Stimulated activated CD4-positive, alpha-beta T cell treated with anti-CD3 and anti-CD28 coated beads, Interleukin-1b, Interleukin-23, amount 100 ng/mL, for 48 hours (primary cell): ENCODE measurements at regions not wholly inside any gene's neighbourhood (a gene's known extent, or its start where the extent isn't known, plus 50 kb on each side); places are given as distances from the start of the nearest gene placed in this dataset.

ENCODE experiments used
- DNase-seq: peaks from one replicate; pipeline ENCODE4 v3.0.0-alpha.2; 2020

DNA sequence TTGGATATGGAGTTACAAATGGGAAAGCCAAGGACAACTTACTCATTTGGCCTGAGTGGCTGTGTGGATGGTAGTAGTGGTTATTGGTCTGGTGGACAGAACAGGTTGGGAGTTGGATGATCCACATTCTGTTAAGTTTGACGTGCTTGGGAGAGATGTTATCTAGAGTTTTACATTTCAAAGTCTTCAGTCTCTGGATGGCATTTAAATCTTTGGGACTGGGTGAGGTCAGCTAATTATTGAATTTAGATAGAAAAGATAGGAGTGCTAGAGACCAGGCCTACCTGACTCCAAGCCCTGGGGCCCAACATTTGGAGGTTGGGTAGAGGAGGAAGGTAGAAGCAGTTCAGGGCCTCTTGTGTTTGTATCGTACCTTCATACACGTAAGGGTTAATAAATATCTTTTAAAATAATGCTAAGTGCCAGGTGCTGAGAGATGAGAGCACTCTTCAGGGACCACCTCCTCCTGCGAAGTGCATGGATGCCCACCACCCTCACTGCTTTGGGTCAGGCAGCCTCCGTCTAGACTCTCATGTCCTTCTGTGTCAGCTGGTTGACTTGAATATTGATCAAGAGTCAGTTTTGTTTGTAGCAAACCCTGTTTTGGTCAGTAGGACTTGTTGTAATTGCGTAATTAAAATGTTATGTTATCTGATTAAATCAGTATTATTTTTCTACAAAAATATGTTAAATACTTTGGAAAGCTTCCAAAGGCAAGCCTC is 460.4 kb upstream of the RGS6 start:
- no peak for DNase-seq

DNA sequence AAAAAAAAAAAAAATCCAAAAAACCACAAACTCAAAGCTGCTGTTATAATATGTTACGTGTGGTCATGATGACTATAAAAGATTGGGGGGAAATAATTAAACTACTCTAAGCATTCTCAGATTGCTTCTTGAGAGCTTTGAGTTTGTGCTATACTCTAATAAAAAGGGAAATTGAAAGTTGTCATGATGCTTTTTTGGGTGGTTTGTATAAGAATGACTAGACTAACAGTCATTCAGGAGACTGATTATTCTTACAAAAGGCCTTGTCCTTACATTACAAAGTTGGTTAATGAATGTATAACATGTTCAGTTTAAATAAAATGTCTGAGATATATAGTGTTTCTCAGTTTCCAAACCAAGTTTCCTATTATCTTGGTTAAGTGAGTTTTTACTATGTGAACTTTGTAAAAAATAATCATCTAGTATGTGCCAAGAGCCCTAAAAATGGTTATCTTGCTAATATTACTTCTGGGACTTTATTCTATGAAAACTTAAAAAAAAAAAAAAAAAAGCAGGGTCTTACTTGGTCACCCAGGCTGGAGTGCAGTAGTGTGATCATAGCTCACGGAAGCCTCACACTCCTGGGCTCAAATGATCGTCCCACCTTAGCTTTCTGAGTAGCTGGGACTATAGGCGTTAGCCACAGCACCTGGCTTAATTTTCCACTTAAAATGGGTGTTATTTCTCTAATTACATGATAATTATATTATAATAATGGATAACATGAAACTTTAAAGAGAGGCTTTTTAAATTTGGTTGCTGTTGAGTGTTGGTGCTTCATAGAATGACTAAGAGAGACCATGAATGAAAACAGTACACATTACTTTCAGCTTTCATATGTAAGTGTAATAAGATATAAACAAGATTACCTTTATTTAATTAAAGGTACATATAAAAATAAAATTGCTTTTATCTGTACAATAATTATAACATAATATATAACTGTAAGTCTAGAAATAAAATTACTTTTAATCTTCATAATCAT is 459.6 kb upstream of the RGS6 start:
- DNase-seq = no peak

DNA sequence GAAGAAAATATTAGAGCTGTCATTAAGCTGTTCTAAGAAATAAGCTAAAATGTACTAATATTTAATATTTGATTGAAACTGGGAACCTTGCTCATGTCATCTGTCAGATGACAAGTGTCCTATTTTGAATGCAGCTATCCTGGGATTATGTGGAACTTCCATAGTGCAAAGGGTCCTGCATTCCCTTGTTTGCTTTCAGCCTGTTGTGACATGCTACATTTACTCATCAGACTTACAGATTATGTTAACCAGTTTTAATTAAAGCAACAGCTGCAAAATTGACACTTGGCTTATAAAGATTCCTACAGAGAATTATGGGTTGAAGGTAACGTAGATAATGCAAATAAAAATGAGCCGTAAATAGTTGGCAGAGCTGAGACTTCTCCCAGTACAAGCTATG is 458.4 kb upstream of the RGS6 start:
- no peak for DNase-seq

DNA sequence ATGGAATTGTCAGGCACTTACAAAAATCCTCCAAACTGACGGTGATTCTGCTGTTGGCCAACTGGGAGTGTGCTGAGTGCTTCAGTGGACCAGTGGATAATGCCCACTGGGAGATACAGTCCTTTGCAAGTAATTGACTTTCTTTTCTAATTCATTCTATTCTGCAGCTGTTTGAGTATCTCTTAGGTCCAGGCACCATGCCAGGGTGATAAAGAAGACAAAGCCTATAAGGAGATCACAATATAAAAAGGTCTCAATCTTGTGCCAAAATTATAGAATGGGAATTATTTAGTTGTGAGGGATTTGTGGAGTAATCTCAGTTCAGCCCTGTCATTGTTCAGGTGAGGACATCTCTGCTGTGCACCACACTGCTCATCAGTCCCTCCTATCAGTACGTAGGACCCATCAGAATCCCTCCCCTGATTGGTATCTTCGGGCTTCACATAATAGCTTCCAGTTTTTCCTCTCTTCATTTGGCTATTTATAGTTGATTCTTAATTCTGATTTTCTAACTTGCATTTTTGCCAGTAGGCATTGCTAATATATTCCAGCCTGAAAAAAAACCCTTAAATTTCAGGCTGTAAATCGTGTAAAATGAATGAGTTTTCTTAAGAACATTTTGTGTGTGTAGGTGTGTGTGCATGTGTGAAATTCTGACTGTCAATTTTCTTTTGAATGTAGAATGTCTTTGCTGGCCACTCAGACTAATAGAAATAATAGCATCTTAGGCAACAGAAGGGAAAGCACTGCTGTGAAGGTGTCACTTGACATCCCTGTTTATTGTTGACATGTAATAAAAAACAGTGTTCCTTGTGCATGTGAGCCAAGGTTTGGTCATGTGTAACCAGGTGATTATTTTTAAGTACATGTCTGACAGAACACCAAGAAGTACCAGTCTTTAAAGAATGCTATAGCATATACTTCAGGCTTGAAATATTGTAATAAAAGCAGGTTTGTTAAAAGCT is 457.6 kb upstream of the RGS6 start:
- DNase-seq = no peak

DNA sequence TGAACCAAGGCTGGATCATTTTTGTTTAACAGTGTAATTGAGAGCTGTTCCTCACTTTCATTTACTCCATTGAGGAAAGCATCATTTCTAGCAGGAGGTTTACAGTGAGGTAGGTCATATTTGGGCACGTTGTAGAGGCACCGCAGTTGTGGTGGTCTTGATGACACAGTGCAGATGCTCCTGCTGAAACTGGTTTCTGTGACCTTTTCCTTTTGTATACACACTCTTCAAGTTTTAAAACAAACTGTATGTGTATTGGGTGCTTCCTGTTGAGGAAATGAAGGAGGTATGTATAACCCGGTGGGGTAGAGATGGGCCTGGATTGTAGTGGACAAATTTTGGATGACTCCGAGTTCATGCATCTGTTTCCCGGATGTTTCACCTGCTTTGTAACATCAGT is 456.3 kb upstream of the RGS6 start:
- DNase-seq = no peak

DNA sequence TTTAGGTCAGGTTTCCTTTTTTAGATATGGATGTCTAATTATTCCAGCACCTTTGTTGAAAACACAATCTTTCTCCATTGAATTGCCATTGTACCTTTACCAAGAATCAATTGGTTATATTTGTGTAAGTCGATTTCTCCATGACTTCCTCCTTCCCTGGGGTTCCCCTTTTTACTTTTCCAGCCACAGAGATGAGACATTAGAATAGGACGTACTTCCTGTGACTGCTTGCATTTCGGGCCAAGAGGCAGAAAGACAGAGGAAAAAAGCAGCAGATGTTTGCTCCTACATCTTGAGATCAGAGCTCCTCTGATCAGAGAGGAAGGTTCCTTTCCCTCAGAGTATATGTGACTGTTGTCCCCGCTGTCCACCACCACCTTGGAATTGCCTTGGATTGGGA is 453.7 kb upstream of the RGS6 start:
- no peak for DNase-seq

DNA sequence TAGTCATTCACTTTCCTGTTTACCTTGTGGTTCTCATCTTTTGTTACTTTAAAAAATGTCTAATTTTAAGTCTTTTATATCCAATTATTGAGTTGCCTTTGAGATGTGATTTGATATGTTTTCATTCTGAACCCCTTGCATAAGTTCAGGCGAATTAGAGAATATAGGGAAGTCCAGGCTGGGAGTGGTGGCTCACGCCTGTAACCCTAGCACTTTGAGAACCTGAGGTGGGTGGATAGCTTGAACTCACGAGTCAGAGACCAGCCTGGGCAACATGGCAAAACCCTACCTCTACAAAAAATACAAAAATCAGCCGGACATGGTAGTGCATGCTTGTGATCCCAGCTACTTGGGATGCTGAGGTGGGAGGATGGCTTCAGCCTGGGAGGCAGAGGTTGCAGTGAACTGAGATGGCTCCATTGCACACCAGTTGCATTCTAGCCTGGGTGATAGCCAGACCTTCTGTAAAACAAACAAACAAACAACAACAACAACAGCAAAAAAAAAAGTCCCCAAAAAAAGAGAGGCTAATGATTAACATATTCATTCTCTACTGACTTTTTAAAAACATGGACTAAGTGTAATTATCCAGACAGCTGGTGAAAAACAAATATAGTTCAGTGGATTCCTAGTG is 451.1 kb upstream of the RGS6 start:
- no peak for DNase-seq

GRCh38 chr14:71482671-71483070 is 449.6 kb upstream of the RGS6 start:
- DNase-seq = no peak

DNA sequence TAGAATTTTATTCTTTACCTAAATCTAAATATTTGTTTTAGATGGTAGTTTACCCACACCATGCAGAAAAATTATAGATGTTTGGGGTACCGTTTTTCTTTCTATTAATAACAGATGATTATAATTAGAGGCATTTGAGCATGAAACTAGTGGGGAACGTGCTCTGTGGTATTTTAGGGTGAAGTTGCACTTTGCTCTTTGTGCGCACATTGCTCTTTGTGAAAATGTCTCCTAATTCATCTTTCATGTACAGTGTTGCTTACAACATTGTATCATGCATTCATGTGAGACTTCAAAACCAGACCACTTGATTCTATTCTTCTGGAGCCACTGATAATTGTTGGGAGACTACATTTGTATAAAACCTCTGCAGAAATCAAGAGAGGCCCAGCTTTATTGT is 449.1 kb upstream of the RGS6 start:
- no peak for DNase-seq

- DNase-seq = no peak
Measured at GRCh38 chr14:71485833-71486232, 446.4 kb upstream of the RGS6 start.

- DNase-seq = no peak
Measured at GRCh38 chr14:71486279-71486678, 445.9 kb upstream of the RGS6 start.

- DNase-seq = no peak
Measured at GRCh38 chr14:71487449-71487848, 444.8 kb upstream of the RGS6 start.

DNA sequence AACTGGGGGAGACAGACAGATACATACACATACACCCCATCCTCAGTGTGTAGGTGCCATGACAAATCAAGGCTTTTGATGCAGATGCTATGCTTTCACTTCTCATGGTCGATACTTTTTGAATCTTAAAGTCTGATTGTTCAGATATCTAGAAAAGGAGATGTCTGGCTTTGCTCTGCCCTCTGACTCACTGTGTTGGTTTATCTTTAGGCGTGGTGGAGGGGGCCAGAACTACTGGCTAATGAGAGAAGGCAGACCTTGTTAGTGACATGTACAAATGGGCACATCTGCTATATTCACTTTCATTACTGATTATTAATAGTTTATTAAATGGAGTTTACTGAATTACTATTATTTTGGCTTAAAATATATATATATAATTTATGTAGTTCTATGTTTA is 444.3 kb upstream of the RGS6 start:
- no peak for DNase-seq

- no peak for DNase-seq
Measured at GRCh38 chr14:71488703-71489191, 443.5 kb upstream of the RGS6 start.

DNA sequence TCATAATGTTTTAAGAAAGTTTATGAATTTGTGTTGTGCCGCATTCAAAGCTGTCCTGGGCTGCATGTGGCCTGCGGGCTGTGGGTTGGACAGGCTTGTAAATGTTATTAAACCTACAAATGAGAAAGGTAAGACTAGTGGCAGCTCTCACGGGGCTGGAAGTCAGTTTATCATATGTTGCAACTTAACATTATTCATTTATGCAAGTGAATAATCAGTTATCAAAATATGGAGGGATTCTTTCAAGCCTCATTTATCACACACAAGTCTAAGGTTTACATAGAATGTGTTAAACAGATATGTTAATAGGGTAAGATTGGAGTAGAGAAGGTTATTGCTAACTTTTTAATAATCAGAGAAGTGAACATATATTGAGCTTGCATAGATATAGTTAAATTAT is 442.5 kb upstream of the RGS6 start:
- DNase-seq = no peak

GRCh38 chr14:71491931-71492330 is 440.3 kb upstream of the RGS6 start:
- no peak for DNase-seq

DNA sequence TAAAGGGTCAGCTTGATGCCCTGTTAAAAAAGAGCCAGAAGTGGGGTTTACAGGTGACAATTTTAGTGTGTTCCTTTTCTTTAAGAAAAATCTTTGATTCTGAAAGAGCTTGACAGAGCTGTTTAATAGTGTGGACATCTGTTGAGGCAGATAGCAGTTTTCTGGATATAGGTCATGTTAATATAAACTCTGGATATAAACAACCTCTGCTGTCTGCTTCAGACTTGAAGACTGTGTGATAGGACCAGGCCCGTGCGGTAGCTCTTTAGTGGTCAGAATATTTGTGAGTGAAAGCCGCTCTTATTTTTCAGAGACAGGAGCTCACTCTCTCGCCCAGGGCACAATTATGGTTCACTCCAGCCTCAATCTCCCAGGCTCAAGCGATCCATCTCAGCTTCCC is 439.9 kb upstream of the RGS6 start:
- DNase-seq = no peak

GRCh38 chr14:71497645-71498086 is 434.6 kb upstream of the RGS6 start:
- no peak for DNase-seq

DNA sequence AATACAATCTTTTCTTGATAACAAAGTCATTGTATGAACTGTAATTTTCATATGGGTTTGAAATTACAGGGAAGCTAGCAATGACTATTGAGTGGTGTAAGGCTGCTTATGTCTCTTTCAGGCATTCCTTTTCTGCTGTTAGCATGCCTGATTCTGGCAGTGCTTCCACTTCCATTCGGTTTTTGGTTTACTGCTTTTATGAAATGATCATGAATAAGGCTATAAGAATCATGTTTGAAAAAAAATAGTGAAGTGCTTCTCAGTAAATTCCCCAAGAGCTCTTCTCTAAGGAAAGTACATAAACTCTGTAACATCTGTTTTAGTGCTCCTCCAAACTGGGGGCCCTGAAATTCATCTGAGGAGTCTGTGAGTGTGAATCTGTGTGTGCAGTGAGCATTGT is 434.0 kb upstream of the RGS6 start:
- DNase-seq = no peak

DNA sequence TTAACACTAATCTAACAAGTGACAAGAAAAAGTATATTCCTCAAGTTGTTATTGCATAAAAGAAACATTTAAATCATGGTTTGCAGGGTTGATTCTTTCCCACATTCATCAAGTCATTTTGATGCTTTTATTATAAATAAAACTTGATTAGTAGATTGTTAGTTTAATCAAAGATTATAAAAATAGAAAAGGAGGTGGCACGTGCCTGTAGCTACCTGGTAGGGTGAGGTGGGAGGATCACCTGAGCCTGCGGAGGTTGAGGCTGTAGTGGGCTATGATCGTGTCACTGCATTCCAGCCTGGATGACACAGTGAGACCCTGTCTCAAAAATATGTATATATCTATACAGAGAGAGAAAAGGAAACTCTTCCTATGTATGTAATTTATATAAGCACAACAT is 433.2 kb upstream of the RGS6 start:
- no peak for DNase-seq

DNA sequence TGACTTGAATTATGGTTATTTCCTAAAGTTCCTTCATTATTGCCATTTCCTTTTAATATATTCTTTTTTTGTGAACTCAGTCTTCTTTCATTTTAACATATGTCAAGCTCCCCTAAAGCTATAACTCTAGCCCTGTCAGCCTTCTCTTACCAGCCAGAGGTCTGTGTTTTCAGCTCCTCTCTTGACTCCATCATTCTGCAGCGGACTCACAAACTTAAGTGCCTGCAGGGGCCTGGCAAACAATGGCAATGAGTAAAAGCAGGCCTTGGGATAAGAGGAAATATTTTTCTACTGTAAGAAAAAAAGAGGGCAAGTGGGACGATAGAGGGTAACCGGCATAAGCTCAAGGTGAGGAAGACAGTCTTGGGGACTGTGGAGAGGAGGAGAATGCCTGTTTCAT is 424.5 kb upstream of the RGS6 start:
- no peak for DNase-seq

DNA sequence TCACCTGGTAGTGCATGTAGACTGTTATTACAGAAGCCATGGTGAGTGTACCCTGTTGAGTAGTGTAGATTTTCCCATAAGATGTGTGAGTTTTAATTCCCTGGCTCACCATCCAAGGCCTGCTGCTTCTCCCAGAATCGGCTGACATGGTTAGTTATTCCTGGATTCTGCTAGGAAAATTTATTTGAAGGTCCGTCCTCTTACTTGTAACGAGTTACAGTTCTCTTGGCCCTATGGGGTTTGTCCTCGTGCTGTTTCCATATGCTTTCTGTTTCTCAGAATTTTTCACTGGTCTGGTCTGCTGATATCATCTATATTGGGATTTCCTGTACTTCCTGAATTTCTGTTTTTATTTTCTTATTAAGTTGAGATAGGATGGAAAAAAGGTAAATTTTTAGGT is 423.3 kb upstream of the RGS6 start:
- DNase-seq = no peak
